ENCODE measurements at regions not wholly inside any gene's neighbourhood (a gene's known extent, or its start where the extent isn't known, plus 50 kb on each side); places are given as distances from the start of the nearest gene placed in this dataset.

DNA sequence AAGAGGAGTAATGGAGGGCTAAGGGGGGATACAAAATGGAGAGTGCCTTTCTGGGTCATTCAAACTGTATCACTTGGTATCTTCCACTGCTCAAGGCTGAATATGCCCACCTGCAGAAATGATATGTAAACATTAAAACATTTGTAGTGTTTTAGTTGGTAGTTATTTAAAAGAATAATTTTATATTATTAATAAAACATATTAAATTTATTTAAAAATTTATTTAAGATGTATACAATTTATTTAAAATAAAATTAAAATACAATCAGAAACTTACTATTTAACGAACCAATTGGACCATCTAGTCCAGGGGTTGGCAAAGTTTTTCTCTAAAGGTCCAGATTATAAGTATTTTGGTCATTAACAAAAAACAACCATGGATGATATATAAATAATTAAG is 308.5 kb downstream of the PLK2 start:
- Histone ChIP-seq H3K4me1 (no peaks in the 10 kb centered on the region), H3K36me3 (no peaks in the 10 kb centered on the region), H3K27me3 (ENCODE audit: low read depth) (no peaks in the 10 kb centered on the region), H3K27ac (no peak overlapping the region), H3K4me3 (no peak overlapping the region), H3K9me3 (no peaks in the 10 kb centered on the region)
- ATAC-seq = no peak
- intact Hi-C loops (cut with DNase I) = no loop called here
- no peak for DNase-seq
- TF ChIP-seq, protein P1, sequence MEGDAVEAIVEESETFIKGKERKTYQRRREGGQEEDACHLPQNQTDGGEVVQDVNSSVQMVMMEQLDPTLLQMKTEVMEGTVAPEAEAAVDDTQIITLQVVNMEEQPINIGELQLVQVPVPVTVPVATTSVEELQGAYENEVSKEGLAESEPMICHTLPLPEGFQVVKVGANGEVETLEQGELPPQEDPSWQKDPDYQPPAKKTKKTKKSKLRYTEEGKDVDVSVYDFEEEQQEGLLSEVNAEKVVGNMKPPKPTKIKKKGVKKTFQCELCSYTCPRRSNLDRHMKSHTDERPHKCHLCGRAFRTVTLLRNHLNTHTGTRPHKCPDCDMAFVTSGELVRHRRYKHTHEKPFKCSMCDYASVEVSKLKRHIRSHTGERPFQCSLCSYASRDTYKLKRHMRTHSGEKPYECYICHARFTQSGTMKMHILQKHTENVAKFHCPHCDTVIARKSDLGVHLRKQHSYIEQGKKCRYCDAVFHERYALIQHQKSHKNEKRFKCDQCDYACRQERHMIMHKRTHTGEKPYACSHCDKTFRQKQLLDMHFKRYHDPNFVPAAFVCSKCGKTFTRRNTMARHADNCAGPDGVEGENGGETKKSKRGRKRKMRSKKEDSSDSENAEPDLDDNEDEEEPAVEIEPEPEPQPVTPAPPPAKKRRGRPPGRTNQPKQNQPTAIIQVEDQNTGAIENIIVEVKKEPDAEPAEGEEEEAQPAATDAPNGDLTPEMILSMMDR (IDR thresholded peaks at IDR 0.05) = no peak

DNA sequence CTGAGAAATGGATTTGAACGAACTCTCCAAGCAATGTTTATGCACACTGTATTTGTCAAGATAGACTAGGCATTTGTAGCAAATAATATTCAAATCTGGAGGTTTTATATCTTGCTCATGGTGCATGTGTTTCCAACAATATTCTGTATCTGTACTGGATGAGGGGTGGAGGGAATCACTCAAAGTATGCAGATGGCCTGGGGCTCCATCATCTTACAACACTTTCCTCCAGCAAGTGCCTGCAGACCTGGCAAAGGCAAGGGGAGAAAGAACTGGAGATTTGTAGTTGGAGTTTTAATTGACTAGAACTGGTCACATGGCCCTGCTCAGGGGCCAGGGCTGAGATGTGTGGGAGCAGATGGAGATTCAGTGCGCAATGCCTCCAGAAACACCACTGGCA is 309.0 kb downstream of the PLK2 start:
- no peaks in the 10 kb centered on the region for H3K9me3 ChIP-seq
- H3K4me1 ChIP-seq = no peaks in the 10 kb centered on the region
- H3K36me3 ChIP-seq = no peaks in the 10 kb centered on the region
- H3K27me3 ChIP-seq (ENCODE audit: low read depth) = no peaks in the 10 kb centered on the region
- DNase-seq = no peak
- H3K4me3 ChIP-seq = no peak overlapping the region
- TF ChIP-seq, protein P1 (IDR thresholded peaks at IDR 0.05) = no peak
- no peak for ATAC-seq
- H3K27ac ChIP-seq = no peak overlapping the region
- intact Hi-C loops (cut with DNase I) = no loop called here

DNA sequence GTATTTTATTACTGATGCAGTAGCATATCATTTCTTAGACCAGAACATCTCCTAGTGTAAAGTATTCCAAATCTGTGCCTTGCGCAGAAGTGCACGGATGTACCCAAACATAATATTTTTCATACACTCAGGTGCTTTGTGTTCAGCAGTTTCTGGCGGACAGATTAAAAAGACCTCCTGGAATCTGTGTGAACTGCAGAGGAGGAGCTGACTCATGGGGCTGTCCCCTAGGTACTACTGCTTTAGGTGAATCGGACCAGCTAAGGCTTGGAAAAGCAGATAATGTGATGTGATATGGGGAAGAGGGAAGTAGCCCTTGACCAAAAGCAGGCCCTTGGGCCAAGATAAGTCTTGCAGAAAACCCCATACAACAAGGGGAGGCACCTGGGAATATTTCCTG is 310.1 kb downstream of the PLK2 start:
- ATAC-seq (peak; percentile 86), DNase-seq (no peak)
- intact Hi-C loops (cut with DNase I) = no loop called here
- Histone ChIP-seq H3K4me1 (no peaks in the 10 kb centered on the region), H3K27me3 (ENCODE audit: low read depth) (no peaks in the 10 kb centered on the region), H3K9me3 (no peaks in the 10 kb centered on the region), H3K4me3 (no peak overlapping the region), H3K36me3 (no peaks in the 10 kb centered on the region), H3K27ac (no peak overlapping the region)
- TF ChIP-seq, protein P1 (IDR thresholded peaks at IDR 0.05) = no peak

DNA sequence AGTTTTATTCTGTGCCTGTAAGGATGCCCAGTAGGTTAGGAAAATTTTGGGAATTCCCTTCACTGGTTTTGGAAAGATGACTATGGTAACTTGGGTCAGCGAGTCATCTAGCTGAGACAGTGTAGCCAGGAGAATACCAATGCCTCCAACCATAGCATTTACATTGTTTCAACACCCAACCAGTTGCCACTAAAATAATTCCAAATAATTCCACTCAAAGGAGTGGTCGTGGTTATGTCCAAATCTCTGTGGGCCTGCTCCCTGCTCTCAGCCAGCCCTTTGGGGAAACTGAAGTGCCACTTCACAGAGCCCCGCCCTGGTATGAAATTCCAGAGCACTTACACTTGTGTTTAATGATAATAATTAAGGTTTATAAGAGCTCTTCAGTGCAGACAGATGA is 310.5 kb downstream of the PLK2 start:
- H3K27me3 ChIP-seq (ENCODE audit: low read depth) = no peaks in the 10 kb centered on the region
- no peaks in the 10 kb centered on the region for H3K9me3 ChIP-seq
- H3K36me3 ChIP-seq = no peaks in the 10 kb centered on the region
- intact Hi-C loops (cut with DNase I) = no loop called here
- no peak overlapping the region for H3K4me3 ChIP-seq
- ATAC-seq = peak; percentile 82 to 90
- DNase-seq = no peak
- H3K27ac ChIP-seq = no peak overlapping the region
- TF ChIP-seq, protein P1 (IDR thresholded peaks at IDR 0.05) = no peak
- no peaks in the 10 kb centered on the region for H3K4me1 ChIP-seq

DNA sequence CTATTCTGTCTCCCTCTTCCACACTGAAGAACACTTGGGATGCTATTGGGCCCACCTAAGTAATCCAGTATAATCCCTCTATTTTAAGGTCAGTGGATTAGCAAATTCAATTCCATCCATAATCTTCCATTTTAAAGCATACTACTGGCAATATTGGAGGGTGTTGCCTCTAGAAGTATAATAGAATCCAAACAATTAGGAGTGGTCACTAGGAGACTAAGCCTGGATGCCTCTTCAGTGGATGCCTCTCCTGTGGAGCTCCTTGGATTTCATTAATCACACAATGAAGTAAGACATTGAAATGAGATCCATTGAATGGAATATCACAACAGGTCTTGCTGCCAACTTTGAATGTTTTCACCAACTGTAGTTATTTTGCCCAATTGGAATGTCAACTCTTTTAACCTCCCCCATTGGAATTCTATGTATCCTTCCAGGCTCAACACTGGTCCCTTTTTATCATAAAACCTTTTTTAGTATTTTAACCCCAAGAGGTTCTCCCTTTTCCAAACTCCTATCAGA is 311.6 kb downstream of the PLK2 start:
- Histone ChIP-seq H3K36me3 (no peaks in the 10 kb centered on the region), H3K27me3 (ENCODE audit: low read depth) (no peaks in the 10 kb centered on the region), H3K27ac (no peak overlapping the region), H3K4me3 (no peak overlapping the region), H3K9me3 (no peaks in the 10 kb centered on the region), H3K4me1 (no peaks in the 10 kb centered on the region)
- TF ChIP-seq, protein P1 (IDR thresholded peaks at IDR 0.05) = no peak
- DNase-seq (no peak), ATAC-seq (no peak)
- intact Hi-C loops (cut with DNase I) = no loop called here

All from lower lobe of right lung (tissue), 2 donors.